Activated T-cell treated with anti-CD3 and anti-CD28 coated beads for 1 hour (primary cell): ENCODE measurements at regions not wholly inside any gene's neighbourhood (a gene's known extent, or its start where the extent isn't known, plus 50 kb on each side); places are given as distances from the start of the nearest gene placed in this dataset.
"Not testable (repeated sequence)": the region's sequence is repeated elsewhere in the genome, so short reads cannot be mapped to it uniquely, and the experiment has no call there.

Source experiments
- DNase-seq: peaks from one replicate; pipeline ENCODE4 v3.0.0-alpha.2; 2020; ENCODE audit warnings: low read depth

DNA sequence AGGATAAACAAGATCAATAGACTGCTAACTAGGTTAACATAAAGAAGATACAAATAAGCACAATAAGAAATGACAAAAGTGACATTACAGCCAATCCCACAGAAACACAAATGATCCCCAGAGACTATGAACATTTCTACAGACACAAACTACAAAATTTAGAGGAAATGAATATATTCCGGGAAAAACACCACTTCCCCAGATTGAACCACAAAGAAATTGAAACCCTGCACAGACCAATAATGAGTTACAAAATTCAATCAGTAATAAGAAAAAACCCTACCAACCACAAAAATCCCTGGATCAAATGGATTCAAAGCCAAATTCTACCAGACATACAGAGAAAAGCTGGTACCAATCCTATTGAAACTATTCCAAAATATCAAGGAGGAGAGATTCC, 232.4 kb upstream of the RBMS1 start:
- no peak for DNase-seq

DNA sequence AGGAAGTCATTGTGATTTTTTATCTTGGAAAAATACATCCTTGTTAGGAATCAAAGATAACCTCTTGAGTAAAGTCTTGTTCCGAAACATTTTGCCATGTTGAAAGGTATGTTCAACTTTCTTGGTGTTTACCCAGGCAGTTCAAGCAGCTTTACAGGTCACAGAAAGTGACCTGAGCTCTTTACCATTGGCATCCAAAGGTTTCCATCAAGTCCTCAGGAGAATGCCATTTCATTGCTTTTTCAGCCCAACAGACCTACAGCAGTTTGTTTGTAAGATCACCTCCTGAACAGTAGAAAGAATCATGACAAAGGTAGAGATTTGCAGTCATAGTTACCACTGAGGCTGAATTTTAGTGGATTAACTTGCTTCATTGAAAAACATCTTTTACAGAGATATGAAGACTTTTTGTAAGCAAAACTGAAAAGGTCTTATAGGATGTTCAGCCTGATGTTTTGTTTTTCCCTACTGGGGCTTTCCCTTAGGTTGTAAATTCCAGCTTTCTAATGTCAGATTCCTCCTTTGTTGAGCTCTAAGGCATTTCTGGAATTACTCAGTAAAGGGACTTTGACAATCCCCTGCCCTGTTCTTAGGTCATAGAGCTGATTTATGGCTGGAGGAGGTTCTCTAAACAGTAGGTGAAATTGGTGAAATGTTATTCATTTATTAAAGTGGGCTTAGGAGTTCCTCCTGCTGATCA, 236.8 kb upstream of the RBMS1 start:
- DNase-seq, result no peak

DNA sequence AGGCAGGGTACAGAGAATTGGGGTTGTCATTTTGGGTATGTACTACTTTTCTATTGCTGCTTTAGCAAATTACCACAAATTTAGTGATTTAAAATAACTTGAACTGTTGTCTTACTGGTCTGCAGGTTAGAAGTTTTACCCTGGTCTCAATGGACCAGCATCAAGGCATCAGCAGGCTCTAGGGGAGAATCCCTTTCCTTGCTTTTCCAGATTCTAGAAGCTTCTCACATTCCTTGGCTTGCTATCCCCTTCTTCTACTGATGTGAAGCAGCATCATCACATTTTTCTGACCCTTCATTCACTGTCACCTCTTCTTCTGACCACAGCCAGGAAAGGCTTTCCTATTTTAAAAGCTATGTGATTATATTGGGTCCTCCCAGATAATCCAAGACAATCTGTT, 237.8 kb upstream of the RBMS1 start:
- DNase-seq, result no peak

- no peak for DNase-seq
Observed at GRCh38 chr2:160731856-160732255, 238.2 kb upstream of the RBMS1 start.

DNA sequence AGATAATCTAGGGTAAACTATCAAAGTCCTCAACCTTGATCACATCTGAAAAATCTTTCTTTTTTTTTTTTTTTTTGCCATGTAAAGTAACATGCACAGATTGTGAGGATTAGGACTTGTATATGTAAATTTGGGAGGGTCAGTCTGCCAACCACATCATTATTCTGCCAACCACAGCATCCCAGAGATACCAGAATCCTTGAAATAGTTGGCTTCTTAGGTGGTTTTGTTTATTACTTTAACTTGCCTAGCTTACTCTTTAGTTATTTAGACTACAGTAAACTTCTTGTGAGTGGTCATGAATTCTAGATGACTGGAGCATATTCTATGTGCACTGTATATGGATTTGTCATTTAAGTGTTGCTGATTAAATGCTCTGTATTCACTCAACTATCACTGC, 242.1 kb upstream of the RBMS1 start:
- DNase-seq, result no peak

DNA sequence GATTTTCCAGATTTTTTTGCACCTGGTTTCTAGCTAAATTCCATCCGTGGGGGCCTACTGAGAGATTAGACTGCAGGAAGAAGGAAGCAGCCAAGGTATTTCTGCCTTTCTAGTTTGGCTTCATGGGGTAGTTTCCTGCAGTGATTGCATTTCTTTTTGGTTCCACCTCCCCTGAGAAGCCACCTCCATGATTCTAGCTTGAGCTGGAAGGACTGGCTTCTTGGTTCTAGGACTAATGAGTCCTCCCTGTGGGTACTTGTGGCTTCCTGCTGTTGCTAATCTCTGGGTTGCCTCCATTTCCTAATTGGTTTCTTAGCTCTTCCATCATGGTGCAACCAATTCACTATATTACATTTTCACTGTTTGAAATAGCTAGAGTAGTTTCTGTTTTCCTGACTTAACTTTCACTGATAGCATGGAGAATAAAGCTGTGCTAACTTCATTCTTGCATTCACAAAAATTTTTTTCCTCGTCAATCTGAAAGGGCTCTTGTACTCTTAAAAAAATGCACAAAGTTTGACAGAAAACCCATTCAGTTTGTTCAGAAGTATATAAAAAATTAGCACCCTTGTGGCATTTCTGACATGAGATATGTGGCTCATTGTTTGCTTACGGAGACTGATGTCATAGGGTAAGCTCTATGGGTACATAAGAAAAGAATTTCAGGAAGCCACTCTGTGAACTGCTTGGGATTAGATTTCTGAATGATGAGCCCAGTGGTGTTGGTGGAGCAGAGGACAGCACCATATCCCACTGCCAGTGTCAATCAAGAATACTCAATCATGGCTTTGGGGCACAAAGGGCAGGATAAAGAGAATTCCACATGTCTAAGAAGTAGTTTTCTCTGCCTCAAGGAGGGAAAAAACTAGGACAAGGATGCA, 242.8 kb upstream of the RBMS1 start:
- DNase-seq, result no peak

GRCh38 chr2:160737247-160737646, 243.6 kb upstream of the RBMS1 start:
- no peak for DNase-seq

DNA sequence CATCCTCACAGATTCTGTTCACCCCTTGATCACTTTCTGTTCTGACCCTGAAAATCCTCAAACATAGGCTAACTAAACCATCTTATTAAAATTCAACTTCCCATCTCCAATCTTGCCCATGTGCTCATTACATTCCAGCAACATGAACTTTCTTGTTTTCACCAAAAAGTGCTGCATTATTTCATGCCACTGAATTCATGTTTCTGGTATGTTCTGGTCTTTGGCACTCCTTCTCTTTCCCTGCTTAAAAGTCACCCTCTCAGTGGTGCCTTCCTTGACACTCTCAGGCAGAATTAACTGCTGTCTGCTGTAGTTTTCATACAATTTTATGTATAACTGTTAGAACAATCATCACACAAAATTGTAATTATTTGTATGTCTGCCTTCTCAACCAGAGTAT, 247.7 kb upstream of the RBMS1 start:
- no peak for DNase-seq

GRCh38 chr2:160741815-160742214, 248.2 kb upstream of the RBMS1 start:
- no peak for DNase-seq

DNA sequence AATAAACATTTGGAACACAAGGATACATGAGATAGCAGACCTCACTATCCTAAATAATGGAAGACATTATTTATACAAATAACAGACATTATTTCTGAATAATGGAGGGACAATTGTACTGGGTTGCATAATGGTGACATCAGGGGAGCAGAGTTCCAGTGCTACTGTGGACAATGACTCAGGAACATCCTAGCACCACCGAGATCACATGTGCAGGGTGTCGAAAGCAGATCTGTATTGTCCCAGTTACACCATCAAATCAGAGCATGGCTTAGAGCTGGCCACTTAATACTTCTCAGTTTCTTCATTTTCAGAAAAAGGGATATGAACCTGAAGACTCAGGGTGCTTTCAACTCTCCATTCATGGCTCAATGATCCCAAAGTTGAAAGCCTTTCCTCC, 249.1 kb upstream of the RBMS1 start:
- no peak for DNase-seq

GRCh38 chr2:160747501-160748170, 254.0 kb upstream of the RBMS1 start:
- DNase-seq, result no peak

DNA sequence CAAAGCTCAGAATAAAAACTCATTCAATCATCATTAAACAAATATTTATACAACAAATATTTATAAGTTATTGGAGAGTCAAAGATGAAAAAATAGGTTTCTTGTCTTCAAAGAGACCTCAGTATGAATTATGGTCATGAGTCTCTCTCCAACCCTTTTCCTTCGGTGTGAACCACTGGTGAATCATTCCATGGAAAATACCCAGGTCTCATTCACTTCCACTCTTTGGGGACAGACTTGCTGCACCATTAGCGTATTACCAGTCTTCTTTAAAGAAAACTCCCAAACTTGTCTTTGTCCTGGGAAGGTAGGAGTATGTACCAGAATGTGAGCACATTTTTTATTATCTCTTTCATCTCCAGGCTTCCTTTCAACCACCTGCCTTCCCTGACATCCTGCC, 257.4 kb upstream of the RBMS1 start:
- no peak for DNase-seq

DNA sequence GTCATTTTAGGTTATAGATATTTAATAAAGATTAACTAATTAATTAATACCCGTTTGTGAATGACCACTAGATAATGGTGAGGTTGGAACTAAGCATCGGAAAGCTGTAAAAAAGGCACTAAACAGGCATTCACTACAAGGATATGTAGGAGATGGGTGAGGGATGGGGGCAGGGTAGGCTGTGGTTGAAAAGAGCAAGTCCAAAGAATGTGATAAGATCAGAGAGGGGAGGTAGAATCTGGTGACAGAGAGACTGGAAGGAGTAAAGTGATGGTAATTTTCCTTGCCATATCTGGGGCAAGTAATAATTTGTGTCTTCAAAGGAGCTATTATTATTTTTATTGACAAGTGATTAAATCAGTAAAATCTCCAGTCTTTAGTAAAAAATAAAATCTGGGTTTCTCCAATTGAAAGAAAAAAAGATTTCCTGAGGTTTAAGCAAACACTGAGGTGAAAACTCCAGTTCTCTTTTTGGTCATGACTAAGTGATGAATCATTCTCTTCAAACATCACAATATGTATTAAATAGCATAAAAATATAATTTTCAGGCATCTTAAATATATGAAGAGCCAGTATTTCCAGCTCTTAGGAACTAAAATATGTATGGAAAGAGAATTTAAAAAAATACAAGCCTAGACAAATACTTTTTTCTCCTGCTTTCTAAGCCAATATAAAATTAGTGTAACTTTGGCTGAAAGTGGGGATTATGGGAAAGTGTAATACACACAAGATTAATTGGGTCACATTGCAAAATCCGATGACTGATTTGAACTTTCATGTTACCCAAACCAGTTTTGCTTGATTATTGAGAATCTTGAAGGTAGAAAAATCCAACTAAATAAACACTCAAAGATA, 259.1 kb upstream of the RBMS1 start:
- DNase-seq, result no peak

GRCh38 chr2:160753331-160753654, 259.7 kb upstream of the RBMS1 start:
- DNase-seq, result no peak

GRCh38 chr2:160753960-160754359, 260.4 kb upstream of the RBMS1 start:
- DNase-seq, result no peak

- DNase-seq, result no peak
Observed at GRCh38 chr2:160756481-160756880, 262.9 kb upstream of the RBMS1 start.

DNA sequence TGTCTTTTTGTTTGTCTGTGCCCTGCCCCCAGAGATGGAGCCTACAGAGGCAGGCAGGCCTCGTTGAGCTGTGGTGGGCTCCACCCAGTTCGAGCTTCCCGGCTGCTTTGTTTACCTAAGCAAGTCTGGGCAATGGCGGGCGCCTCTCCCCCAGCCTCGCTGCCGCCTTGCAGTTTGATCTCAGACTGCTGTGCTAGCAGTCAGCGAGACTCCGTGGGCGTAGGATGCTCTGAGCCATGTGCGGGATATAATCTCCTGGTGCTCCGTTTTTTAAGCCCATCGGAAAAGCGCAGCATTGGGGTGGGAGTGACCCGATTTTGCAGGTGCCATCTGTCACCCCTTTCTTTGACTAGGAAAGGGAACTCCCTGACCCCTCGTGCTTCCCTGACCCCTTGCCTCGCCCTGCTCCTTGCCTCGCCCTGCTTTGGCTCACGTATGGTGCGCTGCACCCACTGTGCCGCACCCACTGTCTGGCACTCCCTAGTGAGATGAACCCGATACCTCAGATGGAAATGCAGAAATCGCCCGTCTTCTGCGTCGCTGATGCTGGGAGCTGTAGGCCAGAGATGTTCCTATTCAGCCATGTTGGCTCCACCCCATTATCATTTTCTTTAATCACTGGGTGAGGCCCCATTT, 269.0 kb upstream of the RBMS1 start:
- not testable (repeated sequence) for DNase-seq

GRCh38 chr2:160783474-160783873, 289.9 kb upstream of the RBMS1 start:
- no peak for DNase-seq

DNA sequence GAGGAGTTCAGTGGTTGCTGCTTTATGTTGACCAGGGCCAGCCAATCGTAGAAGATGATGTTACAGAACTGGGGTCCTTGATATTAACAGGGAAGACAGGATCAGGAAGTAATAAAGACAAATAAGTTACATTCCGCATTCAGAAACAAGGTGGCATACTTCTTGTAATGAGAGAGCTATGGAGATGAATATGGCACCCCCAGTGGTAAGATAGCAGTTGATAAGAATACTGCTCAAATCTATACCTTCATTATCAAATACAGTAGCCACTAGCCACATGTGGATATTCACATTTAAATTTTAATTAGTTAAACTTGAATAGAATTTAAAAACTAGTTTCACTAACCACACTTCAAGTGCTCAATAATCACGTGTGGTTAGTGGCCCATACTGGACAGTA, 290.4 kb upstream of the RBMS1 start:
- no peak for DNase-seq

DNA sequence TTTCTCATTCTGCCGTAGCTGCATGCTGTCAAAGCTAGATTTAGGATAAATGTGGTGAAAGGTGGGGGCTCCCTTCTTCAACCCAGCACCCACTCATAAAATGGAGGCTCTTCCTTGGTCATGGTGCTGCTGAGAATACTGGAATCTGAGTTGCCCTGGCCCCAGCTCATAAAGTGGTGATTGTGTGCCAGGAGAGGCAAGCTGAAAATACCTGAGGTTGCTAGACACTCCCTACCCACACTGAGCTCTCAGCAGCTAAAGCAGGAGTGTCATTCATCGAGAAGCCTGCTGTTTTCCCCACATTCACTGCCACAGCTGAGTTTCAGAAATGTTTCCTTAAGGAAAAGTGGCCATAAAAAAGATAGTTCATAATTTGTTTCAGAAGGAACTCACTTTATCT, 297.1 kb upstream of the RBMS1 start:
- DNase-seq, result no peak

GRCh38 chr2:160791884-160792283, 298.3 kb upstream of the RBMS1 start:
- DNase-seq, result no peak

- no peak for DNase-seq
Observed at GRCh38 chr2:160792837-160793236, 299.2 kb upstream of the RBMS1 start.
